Neural cell (in vitro differentiated cells): ENCODE measurements at regions not wholly inside any gene's neighbourhood (a gene's known extent, or its start where the extent isn't known, plus 50 kb on each side); places are given as distances from the start of the nearest gene placed in this dataset.

ENCODE experiments used
- H2AFZ ChIP-seq: fragments of 200-600, 300-800 bp; sonication (generic), shearing (Covaris generic); 2 replicates; pipeline ENCODE4 v1.6.0; 2014; ENCODE audit warnings: low read depth, mild to moderate bottlenecking, antibody characterized with exemption, low read length, moderate library complexity
- H3F3A ChIP-seq: fragments of 200-600 bp; shearing (Covaris generic); 2 replicates; pipeline ENCODE4 v1.6.1; 2016; ENCODE audit warnings: mild to moderate bottlenecking, moderate library complexity, mixed read lengths, antibody characterized with exemption, low read length; ENCODE audit not compliant: insufficient read depth, poor library complexity, severe bottlenecking
- H3K27ac ChIP-seq: fragments of 200-600, 300-800 bp; sonication (generic), shearing (Covaris generic); 2 replicates; pipeline ENCODE4 v1.5.1; 2014; ENCODE audit warnings: mild to moderate bottlenecking, low read length, moderate library complexity
- H3K27me3 ChIP-seq: fragments of 300-800, 200-600 bp; sonication (generic), shearing (Covaris generic); 2 replicates; pipeline ENCODE4 v1.6.0; 2014; ENCODE audit warnings: mild to moderate bottlenecking, low read depth, low read length, moderate library complexity; ENCODE audit not compliant: insufficient read depth
- H3K36me3 ChIP-seq: fragments of 300-800, 200-600 bp; sonication (generic), shearing (Covaris generic); 2 replicates; pipeline ENCODE4 v1.5.1; 2014; ENCODE audit warnings: mild to moderate bottlenecking, antibody characterized with exemption, low read length, moderate library complexity; ENCODE audit not compliant: insufficient read depth
- H3K4me2 ChIP-seq: fragments of 300-800, 200-600 bp; sonication (generic), shearing (Covaris generic); 2 replicates; pipeline ENCODE4 v1.6.0; 2014; ENCODE audit warnings: mild to moderate bottlenecking, low read length
- H3K4me3 ChIP-seq: fragments of 300-800, 200-600 bp; sonication (generic), shearing (Covaris generic); 2 replicates; pipeline ENCODE4 v1.5.1; 2014; ENCODE audit warnings: mild to moderate bottlenecking, low read length, moderate library complexity
- H3K79me2 ChIP-seq: fragments of 200-600 bp; shearing (Covaris generic); replicated peaks from 2 replicates; pipeline ENCODE4 v1.6.0; 2014; ENCODE audit warnings: mild to moderate bottlenecking, low read length, moderate library complexity; ENCODE audit not compliant: insufficient read depth
- H3K9ac ChIP-seq: fragments of 300-800, 200-600 bp; sonication (generic), shearing (Covaris generic); 2 replicates; pipeline ENCODE4 v1.6.1; 2016; ENCODE audit warnings: mild to moderate bottlenecking, low read length, mixed read lengths
- H3K9me2 ChIP-seq: fragments of 200-600 bp; shearing (Covaris generic); 2 replicates; pipeline ENCODE4 v1.6.1; 2016; ENCODE audit warnings: mild to moderate bottlenecking, low read length, mixed read lengths; ENCODE audit not compliant: insufficient read depth
- H3K9me3 ChIP-seq: fragments of 200-600, 300-800 bp; sonication (generic), shearing (Covaris generic); 2 replicates; pipeline ENCODE4 v1.6.1; 2016; ENCODE audit warnings: mild to moderate bottlenecking, mixed run types, low read length, moderate library complexity, mixed read lengths
- H4K20me1 ChIP-seq: fragments of 200-600 bp; shearing (Covaris generic); 2 replicates; pipeline ENCODE4 v1.6.1; 2016; ENCODE audit warnings: mild to moderate bottlenecking, mixed run types; ENCODE audit not compliant: insufficient read depth
- EP300 ChIP-seq: fragments of 450-650 bp; conservative IDR thresholded peaks from 2 replicates; pipeline ENCODE4 v1.6.1; 2014; ENCODE audit warnings: antibody characterized with exemption, mild to moderate bottlenecking, moderate library complexity; ENCODE audit not compliant: poor library complexity, severe bottlenecking
- EZH2 ChIP-seq: fragments of 200-600, 300-800 bp; shearing (Covaris generic), sonication (generic); IDR thresholded peaks from 2 replicates; pipeline ENCODE4 v1.6.1; 2014; ENCODE audit warnings: antibody characterized with exemption, low read length, borderline replicate concordance, mild to moderate bottlenecking; ENCODE audit not compliant: insufficient read depth, poor library complexity, severe bottlenecking
- MXI1 ChIP-seq: fragments of 450-650 bp; conservative IDR thresholded peaks from 2 replicates; pipeline ENCODE4 v1.6.1; 2014; ENCODE audit warnings: antibody characterized with exemption, mild to moderate bottlenecking; ENCODE audit not compliant: poor library complexity, severe bottlenecking
- POLR2AphosphoS5 ChIP-seq: IDR thresholded peaks from 2 replicates; pipeline ENCODE4 v1.6.1; 2012
- RAD21 ChIP-seq: fragments of 450-650 bp; conservative IDR thresholded peaks from 2 replicates; pipeline ENCODE4 v1.6.1; 2014; ENCODE audit warnings: antibody characterized with exemption, mild to moderate bottlenecking, moderate library complexity
- SMC3 ChIP-seq: fragments of 450-650 bp; conservative IDR thresholded peaks from 2 replicates; pipeline ENCODE4 v1.6.1; 2014; ENCODE audit warnings: antibody characterized with exemption, mild to moderate bottlenecking, moderate library complexity; ENCODE audit not compliant: poor library complexity
- TAF1 ChIP-seq: IDR thresholded peaks from 2 replicates; pipeline ENCODE4 v1.6.1; 2012; ENCODE audit warnings: low read depth
- TF ChIP-seq, protein P1 (sequence below): fragments of 450-650 bp; IDR thresholded peaks from 2 replicates; pipeline ENCODE4 v1.5.1; 2014; ENCODE audit warnings: antibody characterized with exemption, mild to moderate bottlenecking, moderate library complexity; ENCODE audit not compliant: poor library complexity, severe bottlenecking
- TF ChIP-seq, protein P2 (sequence below): IDR thresholded peaks from 2 replicates; pipeline ENCODE4 v1.6.1; 2012; ENCODE audit warnings: borderline replicate concordance

DNA sequence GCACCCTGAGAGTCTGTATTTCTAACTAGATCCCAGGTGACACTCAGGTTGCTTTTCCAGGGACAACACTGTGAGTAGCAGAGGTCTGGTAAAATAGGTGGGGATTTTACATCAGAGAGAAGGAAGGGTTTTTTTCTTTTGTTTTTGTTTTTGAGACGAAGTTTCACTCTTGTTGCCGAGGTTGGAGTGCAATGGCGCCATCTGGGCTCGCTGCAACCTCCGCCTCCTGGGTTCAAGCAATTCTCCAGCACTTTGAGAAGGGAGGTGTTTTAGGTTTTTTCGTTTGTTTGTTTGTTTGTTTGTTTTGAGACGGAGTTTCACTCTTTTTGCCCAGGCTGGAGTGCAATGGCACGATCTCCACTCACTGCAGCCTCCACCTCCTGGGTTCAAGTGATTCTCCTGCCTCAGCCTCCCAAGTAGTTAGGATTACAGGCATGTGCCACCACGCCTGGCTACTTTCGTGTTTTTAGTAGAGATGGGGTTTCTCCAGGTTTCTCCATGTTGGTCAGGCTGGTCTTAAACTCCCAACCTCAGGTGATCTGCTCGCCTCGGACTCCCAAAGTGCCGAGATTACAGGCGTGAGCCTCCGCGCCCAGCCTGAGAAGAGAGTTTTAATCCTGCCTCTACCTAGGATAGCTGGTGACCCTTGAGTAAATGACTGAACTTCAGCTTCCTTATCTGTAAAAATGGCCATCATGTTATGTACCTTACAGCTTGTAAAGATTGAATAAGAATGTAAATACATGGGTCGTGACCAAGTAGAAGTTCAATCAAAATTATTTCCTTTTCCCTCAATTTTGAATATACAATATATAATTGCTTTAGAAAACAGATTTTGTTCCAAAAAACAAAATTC is 95.9 kb upstream of the FNDC3B start:
- H3K4me2 ChIP-seq: no peak overlapping the region
- no peak for TF ChIP-seq TAF1

DNA sequence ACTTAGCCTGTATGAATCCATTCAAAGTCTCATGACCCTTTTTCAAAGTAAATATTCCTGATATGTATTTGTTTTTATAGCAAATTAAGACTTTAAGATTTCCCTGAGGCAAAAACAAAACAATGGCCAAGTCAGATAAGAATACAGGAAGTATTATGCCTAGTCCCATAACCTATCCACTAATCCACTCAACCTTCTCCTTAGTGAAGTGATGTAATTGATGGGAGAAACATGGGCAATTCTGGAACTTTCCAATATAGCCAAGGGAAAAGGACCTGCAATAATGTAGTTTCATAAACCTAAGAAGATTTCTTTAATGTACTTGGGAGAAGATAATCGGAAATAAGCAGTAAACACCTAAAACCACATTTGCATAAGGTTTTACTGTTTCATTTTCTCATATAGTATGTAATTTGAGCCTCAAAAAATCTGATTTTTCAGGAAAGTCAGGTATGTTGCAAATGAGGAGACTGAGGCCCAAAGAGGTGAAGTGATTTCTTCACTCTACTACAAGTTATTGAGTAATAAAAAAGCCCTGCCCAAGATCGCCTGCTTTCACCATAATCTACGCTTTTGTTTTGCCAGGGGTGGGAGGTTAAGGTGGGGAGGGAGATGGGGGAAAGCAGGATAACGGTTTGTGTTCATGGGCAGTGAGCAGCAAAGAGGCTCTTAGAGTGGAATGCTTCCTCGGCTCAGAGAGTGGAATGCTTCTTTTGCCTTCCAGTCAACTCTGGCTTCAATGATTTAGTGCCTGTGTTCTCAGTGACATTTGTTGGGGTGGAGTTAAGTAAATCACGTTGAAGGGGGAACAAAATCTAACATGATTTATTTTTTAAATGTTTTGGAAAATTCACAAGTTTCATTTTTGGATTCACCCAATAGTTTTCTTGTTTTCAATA is 95.0 kb upstream of the FNDC3B start:
- H3K79me2 ChIP-seq: no peaks in the 10 kb centered on the region
- no peaks in the 10 kb centered on the region for H3K9me3 ChIP-seq
- no peak overlapping the region for H3K9ac ChIP-seq
- H3K27ac ChIP-seq: no peak overlapping the region
- TF ChIP-seq SMC3: no peak
- TF ChIP-seq EP300: no peak
- no peak for TF ChIP-seq TAF1
- TF ChIP-seq, protein P1, sequence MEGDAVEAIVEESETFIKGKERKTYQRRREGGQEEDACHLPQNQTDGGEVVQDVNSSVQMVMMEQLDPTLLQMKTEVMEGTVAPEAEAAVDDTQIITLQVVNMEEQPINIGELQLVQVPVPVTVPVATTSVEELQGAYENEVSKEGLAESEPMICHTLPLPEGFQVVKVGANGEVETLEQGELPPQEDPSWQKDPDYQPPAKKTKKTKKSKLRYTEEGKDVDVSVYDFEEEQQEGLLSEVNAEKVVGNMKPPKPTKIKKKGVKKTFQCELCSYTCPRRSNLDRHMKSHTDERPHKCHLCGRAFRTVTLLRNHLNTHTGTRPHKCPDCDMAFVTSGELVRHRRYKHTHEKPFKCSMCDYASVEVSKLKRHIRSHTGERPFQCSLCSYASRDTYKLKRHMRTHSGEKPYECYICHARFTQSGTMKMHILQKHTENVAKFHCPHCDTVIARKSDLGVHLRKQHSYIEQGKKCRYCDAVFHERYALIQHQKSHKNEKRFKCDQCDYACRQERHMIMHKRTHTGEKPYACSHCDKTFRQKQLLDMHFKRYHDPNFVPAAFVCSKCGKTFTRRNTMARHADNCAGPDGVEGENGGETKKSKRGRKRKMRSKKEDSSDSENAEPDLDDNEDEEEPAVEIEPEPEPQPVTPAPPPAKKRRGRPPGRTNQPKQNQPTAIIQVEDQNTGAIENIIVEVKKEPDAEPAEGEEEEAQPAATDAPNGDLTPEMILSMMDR: no peak
- no peak for TF ChIP-seq MXI1
- TF ChIP-seq EZH2: no peak
- TF ChIP-seq RAD21: no peak
- TF ChIP-seq, protein P2, sequence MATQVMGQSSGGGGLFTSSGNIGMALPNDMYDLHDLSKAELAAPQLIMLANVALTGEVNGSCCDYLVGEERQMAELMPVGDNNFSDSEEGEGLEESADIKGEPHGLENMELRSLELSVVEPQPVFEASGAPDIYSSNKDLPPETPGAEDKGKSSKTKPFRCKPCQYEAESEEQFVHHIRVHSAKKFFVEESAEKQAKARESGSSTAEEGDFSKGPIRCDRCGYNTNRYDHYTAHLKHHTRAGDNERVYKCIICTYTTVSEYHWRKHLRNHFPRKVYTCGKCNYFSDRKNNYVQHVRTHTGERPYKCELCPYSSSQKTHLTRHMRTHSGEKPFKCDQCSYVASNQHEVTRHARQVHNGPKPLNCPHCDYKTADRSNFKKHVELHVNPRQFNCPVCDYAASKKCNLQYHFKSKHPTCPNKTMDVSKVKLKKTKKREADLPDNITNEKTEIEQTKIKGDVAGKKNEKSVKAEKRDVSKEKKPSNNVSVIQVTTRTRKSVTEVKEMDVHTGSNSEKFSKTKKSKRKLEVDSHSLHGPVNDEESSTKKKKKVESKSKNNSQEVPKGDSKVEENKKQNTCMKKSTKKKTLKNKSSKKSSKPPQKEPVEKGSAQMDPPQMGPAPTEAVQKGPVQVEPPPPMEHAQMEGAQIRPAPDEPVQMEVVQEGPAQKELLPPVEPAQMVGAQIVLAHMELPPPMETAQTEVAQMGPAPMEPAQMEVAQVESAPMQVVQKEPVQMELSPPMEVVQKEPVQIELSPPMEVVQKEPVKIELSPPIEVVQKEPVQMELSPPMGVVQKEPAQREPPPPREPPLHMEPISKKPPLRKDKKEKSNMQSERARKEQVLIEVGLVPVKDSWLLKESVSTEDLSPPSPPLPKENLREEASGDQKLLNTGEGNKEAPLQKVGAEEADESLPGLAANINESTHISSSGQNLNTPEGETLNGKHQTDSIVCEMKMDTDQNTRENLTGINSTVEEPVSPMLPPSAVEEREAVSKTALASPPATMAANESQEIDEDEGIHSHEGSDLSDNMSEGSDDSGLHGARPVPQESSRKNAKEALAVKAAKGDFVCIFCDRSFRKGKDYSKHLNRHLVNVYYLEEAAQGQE: no peak
- no peak for TF ChIP-seq POLR2AphosphoS5
- no peak overlapping the region for H3K4me2 ChIP-seq
- H3K4me3 ChIP-seq: no peak overlapping the region
- H3F3A ChIP-seq: no peaks in the 10 kb centered on the region
- H2AFZ ChIP-seq: no peak overlapping the region
- H3K9me2 ChIP-seq: no peaks in the 10 kb centered on the region
- no peaks in the 10 kb centered on the region for H3K27me3 ChIP-seq
- H3K36me3 ChIP-seq: no peaks in the 10 kb centered on the region
- no peaks in the 10 kb centered on the region for H4K20me1 ChIP-seq

More for the DNA sequence above, 95.9 kb upstream of the FNDC3B start:
- Histone ChIP-seq H3K4me3 (no peak overlapping the region), H3K27ac (no peak overlapping the region), H3K79me2 (no peaks in the 10 kb centered on the region), H4K20me1 (no peaks in the 10 kb centered on the region), H3K36me3 (no peaks in the 10 kb centered on the region), H3K9me2 (no peaks in the 10 kb centered on the region), H3K27me3 (no peaks in the 10 kb centered on the region), H2AFZ (no peak overlapping the region), H3K9ac (no peak overlapping the region), H3K9me3 (no peaks in the 10 kb centered on the region), H3F3A (no peaks in the 10 kb centered on the region)
